ENCODE measurements at regions not wholly inside any gene's neighbourhood (a gene's known extent, or its start where the extent isn't known, plus 50 kb on each side); places are given as distances from the start of the nearest gene placed in this dataset.

DNA sequence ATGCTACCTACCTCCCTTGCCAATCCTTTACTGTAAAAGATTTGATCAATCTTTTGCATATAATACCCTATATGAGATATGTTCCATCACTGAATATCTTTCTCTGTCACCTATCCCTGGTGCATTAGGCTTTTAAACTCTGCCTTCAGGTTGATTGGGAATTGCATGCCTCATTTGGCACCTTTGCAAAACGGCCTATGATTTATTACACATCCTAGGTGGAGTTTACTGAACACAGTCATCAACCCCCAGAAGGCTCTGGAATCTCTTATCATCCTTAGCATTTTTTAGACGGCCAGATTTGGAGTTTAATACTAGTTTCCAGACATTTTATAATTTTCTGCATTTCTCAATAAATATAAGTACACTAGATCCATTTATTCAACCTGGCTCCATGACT, 448.4 kb upstream of the SLC10A2 start:
- TF ChIP-seq, protein P1, sequence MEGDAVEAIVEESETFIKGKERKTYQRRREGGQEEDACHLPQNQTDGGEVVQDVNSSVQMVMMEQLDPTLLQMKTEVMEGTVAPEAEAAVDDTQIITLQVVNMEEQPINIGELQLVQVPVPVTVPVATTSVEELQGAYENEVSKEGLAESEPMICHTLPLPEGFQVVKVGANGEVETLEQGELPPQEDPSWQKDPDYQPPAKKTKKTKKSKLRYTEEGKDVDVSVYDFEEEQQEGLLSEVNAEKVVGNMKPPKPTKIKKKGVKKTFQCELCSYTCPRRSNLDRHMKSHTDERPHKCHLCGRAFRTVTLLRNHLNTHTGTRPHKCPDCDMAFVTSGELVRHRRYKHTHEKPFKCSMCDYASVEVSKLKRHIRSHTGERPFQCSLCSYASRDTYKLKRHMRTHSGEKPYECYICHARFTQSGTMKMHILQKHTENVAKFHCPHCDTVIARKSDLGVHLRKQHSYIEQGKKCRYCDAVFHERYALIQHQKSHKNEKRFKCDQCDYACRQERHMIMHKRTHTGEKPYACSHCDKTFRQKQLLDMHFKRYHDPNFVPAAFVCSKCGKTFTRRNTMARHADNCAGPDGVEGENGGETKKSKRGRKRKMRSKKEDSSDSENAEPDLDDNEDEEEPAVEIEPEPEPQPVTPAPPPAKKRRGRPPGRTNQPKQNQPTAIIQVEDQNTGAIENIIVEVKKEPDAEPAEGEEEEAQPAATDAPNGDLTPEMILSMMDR (IDR thresholded peaks at IDR 0.05), result no peak
- TF ChIP-seq POLR2A (IDR thresholded peaks at IDR 0.05), result no peak
